AG20443 (cell line): ENCODE measurements at regions not wholly inside any gene's neighbourhood (a gene's known extent, or its start where the extent isn't known, plus 50 kb on each side); places are given as distances from the start of the nearest gene placed in this dataset.

ENCODE experiments used
- DNase-seq: peaks from one replicate; pipeline ENCODE4 v3.0.0; 2012; ENCODE audit warnings: low spot score, mixed read lengths

DNA sequence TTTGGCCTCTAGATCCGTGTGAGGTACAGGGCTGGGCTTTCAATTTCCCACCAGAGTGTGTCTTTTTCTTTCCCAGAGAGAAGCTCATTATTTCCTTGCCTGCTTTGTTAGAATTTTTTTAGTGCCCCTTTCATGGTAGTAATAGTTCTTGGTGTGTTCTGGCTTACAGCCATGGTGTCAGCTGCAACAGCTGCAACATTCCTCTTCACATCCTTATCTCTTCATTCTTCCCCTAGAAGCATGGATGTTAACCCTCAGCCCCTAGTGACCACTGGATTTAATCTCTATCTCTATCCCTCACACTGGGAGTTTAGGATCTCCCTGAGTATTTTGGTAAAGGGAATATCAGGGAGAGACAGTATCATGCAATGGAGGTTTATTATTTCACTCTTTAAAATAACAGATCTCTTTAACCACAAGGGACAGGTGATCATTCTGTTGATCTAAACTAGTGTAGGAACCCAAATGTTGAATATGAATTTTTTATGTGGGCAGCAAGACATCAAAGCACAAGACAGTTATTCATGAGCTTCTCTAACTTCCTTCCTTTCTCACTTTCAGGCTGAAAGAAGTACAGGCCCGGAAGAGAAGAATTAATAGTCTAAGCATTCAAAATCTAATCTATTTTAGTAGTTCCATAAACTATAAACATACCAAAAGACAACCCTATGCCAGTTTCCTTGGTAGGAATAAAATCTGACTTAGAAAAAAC, 160.2 kb downstream of the FAM170A start:
- DNase-seq, result no peak

DNA sequence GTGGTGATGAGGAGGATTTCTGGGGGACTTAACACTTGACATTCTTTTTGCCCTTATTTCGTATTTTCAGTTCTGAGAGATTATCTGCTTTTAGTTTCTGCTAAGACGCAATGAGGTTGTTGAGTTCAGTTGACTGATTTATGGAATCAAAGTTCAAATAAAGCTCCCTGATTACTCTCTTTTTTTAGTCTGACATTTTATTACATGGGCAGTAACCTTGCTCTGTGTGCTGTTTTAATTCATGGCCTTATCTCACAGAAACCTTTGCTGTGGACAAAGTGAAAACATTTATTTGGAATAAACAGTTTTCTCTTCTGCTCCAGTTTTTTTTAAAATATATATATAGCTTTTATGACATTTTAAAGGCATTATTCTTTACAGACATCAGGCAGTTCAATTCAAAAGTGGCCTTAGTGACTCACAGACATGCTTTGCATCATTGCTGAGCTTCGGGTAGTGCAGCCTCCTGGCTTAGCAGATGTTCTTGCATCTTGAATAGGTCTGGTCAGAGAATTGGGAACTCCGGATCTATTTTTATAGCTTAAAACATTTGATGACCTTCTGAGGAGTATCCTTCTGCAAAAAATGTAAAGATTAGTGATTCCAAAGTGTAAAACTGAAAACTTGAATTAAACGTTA, 162.9 kb downstream of the FAM170A start:
- DNase-seq, result no peak

DNA sequence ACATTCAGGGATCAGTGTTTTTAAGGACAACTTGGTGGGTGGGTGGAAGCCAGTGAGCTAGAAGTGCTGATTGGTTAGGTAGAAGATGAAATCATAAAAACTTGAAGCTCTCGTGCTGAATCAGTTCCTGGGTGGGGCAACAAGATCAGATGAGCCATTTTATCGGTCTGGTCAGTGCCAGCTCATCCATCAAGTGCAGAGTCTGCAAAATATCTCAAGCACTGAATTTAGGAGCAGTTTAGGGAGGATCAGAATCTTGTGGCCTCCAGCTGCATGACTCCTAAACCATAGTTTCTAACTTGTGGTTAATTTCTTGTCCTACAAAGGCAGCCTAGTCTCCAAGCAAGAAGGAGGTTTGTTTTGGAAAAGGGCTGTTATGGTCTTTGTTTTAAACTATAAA, 166.4 kb downstream of the FAM170A start:
- no peak for DNase-seq

DNA sequence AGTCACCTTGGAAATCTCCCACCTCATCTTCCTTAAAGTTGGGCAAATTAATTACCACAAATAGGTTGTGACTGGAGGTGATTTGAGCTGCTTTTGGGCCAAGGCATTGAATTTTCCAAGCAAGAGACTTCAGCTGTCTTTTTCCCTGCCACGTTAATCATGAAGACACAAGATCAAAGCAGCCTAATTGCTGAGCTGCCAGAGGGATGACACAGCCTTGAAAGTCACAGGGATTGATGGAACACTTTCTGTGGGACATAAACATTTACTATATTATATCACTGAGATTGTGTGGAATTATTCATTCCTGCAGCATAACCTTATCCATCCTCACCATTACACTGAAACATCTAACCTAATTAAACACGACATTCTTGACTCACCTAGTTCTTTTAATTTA, 172.2 kb downstream of the FAM170A start:
- DNase-seq, result no peak

DNA sequence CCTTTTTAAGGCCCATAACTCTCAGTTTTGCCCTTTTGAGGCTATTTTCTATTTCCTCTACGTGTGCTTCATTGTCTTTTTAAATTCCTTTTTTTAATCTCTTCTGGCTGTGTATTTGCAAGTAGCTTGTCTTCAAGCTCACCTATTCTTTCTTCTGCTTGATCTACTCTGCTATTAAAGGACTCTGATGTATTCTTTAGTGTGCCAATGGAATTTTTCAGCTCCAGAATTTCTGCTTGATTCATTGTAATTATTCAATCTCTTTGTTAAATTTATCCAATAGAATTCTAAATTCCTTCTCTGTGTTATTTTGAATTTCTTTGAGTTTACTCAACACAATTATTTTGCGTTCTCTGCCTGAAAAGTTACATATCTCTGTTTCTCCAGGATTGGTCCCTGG, 178.7 kb downstream of the FAM170A start:
- no peak for DNase-seq

DNA sequence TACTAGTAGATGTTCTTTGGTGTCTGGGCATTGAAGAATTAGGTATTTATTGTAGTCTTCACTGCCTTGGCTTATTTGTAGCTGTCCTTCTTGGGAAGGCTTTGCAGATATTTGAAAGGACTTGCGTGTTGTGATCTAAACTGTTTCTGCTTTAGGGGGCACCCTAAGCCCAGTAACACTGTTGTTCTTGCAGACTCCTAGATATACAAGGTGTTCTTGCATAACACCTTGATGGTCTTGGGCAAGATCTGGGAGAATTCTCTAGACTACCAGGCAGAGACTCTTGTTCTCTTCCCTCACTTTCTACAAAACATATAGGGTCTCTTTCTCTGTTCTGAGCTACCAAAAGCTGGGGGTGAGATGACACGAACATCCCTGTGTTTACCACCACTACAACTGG, 179.1 kb downstream of the FAM170A start:
- DNase-seq, result no peak

DNA sequence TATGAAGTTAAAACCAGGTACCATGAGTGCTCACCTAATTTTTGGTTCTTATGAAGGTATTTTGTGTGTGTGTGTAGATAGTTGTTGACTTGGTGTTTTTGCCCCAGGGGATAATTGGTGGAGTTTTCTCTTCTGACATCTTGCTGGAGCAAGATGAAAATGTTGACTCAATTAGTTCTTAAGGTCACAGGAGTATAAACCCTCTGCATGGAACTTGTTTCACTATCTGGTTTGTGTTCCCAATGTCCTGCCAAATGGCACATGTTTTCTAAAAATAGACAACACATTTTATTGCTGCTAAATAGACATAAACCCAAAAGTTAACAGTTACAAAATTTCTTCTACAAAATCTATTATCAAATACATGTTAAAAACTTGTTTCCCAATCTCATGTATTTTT, 180.9 kb downstream of the FAM170A start:
- no peak for DNase-seq

DNA sequence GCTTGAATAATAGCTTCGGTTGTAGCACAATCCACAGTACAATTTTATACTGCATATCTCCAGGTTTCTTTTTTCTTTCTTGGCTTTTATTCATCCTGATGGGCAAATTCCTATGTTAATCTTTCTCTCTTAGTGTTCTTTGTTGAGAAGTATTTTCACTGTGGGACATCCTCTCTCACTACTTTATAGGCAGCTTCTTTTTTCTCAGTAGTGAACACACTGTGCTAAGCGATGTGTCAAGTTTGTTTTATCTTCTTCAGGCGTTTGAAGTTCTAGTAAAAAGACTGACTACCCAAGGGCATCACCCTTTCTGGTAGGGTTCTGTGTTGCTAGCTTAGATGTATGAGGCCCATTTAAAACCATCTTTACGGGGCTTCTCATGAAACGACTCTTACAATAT, 182.1 kb downstream of the FAM170A start:
- no peak for DNase-seq

DNA sequence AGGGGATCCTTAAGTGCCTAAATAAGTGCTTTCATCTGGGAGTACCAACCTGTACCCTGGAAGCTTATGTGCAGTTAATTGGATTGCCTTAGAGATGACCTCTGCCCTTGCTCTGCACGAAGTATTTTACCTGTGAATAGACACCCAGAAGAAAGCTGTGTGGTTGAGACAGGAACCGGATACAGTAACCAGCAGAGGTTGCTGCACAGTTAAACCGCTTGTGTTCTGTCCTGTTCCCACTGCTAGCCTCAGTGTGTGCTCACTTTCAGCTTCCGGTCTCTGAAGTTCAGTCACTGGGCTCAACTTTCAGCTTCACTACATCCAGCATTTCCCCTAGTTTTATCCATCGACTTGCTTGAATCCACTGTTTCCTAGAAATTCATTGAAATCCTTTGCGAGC, 185.3 kb downstream of the FAM170A start:
- no peak for DNase-seq

DNA sequence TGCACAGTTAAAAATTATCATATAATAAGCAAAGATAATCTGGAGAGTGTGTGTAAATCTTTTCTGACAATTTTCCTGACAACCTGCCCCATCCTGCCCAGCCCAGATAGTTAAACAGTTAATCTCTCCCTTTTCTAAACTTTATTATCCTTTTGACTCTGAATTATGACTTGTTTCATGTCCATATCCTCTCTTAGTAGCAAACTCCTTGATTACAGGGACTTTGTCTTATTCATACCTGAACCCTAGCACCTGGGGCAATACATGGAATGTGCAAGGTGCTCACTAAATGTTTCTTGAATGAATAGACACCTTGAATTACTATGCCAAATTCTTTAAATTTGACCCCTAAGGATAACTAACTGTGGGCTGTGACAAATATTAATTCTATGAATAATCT, 186.7 kb downstream of the FAM170A start:
- DNase-seq, result no peak

DNA sequence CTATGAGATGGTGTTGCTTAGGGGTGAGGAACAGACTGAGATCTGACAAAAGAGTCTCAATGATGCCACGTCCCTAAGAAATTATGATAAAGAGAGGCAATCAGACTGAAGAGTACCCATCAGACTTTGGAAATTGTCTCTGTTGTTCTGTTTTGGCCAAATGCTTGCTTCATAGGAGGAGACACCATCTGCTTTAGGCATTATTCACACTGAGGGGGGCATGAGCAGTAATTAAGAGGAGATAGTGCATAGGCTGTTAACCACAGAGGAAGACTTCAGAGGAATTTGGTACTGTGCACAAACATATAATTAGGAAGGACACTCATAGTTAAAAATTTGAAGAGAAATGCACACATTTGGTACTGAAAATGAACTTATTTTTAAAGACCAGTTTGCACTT, 190.7 kb downstream of the FAM170A start:
- no peak for DNase-seq

DNA sequence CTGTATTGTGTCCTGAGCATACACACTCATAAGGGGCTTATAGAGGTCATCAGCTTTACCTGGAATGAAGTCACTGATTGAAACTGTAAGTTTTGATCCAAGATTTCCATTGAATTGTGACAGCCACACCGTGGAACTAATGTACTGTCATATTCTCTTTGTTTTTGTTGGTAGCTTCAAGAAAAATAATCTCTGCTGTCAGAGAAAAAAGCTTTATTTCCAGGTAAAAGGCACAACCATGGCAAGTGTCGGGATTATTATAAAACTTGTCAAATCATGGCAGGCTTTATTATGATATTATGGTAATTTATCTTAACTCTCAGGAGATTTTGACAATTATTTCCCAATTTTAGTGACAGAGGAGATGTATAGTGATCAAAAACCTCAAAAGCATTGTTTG, 191.2 kb downstream of the FAM170A start:
- DNase-seq, result no peak

DNA sequence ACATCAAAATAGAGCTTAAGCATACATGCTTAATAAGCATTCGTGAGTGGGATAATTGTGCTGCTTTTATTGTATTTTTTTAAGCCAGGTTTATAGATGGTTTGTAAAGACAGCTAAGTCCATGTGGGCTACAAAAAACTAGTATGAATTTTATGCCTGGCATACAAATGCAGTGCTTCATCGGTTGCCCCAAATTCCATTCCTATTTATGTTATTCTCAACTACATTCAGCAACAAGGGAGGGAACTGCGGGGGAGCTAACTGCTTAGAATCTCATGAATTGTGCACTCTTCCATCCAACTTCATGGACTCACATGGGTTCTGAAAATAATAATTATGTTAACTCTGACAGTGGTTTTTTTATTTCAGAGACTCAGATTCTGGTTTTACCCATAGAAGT, 199.2 kb downstream of the FAM170A start:
- DNase-seq, result no peak

DNA sequence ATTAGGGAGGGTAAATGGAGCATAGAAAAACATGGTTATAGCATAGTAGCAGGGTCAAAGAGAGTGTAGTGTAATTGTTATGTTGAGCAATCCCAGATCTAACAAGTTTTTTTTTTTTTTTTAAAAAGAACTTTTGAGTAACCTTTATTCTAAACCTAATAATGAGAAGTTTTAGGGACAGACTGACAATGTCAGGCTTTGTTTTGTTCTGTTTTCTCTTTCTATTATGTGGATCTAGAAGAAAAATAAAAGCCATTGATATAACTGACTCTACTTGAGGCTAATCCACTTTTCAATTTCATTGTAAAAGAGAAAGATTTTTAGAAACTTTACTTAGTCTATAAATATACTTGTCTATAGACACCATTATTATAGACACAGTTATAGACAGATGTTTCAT, 200.0 kb downstream of the FAM170A start:
- no peak for DNase-seq

DNA sequence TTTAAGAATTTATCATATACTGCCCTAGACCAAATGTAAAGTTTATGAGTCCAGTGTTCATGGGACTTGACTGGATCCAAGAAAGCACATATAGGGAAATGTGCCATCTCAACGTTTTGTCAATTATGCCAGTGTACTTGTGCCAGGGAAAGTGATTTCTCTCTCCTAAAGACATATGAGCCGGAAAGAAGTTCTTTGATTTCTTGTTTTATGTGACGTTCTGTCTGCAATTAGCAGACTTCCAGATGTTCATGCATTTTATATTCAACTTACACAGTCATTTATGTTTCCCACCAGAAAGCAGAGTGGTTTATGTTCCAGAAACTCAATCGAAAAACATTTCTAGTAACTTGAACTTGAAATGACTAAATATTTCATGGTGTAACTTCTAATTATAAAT, 203.8 kb downstream of the FAM170A start:
- no peak for DNase-seq

DNA sequence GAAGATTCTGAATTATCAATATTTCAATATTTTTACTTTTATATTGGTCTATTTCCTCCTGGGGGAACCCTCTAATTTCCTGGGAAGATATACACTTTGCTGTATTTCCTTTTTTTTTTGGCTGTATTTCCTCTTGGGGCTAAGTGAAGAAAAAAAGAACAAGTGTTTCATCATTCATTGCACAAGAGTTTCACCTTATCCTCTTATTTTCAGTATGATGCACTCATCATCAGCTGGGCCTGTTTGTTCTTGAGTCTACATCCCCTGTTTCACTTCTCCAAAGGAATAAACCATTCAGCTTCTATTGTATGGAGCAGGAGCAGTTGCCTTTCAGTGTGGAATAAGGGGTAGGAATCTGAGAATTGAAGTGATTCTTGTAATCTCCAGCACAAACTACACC, 210.8 kb downstream of the FAM170A start:
- DNase-seq, result no peak

DNA sequence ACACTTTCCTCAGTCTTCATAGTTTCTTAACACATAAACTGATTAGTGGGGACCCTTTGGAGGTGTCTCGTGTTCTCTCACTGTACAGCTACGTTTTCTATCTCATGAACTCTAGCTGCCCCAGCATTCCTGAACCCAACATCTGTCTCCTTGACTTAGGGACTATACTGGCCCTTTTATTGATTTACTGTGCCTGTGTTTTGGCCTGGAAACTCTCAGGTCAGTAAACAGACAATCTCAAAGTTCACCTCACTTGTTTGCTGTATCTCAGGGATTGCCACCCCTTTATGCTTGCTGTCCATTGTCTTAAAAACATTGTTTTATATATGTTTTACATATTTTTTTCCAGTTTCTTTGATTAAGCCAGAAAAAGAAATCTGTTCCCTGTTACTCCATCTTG, 222.8 kb downstream of the FAM170A start:
- no peak for DNase-seq

DNA sequence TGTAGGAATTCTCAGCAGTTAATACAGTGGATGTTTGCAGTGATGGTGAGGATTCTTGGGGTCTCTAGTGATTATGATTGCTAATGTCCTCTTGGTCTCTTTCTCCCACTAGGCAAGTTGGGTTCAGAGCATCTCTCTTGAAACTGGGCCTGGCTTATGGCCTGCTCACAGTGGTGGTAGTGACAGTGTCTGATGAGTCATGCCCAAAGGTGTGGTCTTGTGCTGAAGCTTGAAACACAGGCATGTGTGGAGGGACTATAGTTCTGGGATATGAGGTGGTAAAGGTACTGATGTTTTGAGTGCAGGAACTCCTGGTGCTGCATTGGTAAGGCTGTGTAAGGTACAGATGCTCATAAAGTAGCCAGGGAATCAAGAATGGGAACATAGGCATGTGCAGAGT, 231.1 kb downstream of the FAM170A start:
- DNase-seq, result no peak

DNA sequence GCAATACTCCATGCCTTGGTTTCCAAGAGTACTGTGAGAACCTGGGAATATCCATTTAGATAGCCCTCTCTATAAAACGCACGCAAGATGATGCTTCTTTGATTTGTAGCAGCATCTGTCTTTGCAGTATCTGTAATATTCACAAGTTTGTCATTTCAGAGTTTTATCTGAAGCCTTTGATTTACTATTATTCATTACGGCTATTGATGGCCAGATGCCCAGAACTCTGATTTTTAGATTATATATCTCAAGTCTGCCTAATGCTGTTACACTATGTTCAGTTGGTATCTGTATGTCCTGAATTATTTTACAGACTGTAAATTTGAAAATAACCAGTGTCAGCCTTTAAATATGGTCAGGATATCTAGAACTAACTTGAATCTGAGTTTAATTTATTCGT, 233.3 kb downstream of the FAM170A start:
- no peak for DNase-seq

DNA sequence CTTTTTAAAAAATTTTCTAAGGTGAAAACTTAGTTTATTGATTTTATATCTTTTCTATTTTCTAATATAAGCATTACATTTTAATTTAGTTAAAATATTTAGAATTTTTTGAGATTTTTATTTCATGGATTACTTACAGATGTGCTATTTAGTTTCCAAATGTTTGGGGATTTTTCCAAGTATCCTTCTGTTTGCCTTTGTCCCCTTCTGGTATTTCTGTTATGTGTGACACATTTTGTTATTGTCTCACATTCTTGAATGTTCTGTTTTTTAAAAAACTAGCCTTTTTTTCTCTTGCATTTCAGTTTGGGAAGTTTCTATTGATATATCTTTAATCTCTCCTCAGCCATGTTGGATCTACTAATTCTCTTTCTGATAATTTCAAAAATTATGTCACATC, 234.9 kb downstream of the FAM170A start:
- DNase-seq, result no peak

DNA sequence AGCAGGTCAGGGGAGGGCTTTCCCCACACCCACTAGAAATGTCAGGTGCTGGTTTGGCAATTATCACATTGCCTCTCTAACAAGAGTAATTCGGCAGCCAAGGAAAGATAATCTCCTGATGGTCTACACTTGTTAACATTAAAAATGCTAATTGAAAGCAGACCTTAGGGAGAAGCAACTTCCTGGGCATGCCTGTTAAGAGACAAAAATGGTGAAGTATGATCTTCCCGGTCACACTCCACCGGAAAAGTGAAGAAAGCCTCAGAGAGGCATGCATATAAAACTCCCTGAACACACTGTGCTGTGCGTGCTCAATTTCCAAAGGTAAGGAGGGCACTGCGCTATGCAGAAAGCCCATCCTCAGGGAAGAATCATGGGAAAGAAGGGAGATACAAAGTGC, 244.3 kb downstream of the FAM170A start:
- DNase-seq, result no peak

DNA sequence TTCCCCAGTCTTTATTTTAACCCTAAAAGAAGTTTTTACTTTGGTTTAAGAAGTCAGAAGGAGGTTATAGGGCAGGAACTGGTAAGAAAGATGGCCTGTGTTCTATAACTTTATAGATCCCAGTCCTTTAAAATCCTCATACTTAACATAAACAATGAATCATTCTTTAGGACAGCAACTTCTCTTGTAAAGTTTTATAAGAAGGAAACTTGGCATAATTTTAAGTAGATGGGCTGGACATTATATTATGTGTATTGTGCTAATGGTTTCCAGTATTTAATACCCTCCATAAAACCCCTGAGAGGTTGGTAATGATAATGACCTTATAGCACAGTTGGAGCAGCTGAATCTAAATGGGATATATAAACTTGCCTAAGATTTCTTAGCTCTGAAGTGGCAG, 247.2 kb downstream of the FAM170A start:
- no peak for DNase-seq

DNA sequence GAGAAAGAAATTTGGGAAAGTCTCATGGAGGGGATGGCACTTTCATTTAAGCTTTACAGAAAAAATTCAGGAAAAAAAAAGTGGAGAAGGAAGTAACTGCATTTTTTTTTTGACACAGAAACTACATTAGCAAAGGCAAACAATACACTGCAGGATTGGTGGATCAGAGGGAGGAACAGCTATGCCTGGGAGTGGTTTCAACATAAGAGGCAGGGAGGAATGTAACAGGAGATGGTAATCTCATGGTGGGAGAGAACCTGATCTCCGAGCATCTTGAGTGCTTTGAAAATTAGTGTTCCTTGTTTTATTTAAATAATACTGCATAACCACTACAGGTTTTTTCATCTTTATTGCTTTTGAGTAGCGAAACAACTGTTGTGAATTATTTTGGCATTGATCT, 249.4 kb downstream of the FAM170A start:
- DNase-seq, result no peak

DNA sequence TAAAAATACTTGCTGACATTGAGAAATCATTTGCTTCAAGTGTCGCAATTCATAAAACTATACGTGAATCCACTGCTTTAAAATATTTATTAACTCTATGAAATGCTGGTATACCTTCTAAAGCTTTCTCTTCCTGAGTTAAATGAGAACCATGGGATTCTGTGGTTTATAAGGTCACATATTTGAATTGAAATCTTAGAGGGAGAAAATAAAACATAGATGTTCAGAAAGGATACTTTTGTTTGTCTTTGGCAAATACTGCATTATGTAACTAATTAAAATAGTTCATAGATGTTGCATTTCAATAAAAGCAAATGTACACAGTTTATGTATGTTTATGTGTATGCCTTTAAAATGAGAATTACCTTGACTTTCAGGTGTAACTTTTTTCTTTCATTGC, 250.1 kb downstream of the FAM170A start:
- DNase-seq, result no peak
